Keratinocyte (primary cell): ENCODE measurements at regions not wholly inside any gene's neighbourhood (a gene's known extent, or its start where the extent isn't known, plus 50 kb on each side); places are given as distances from the start of the nearest gene placed in this dataset.

Source experiments
- DNase-seq: peaks from one replicate; pipeline ENCODE4 v3.0.0-alpha.2; 2011; ENCODE audit warnings: low read depth, missing footprints, low spot score
- FAIRE-seq: peaks from 2 replicates; lab custom pipeline; 2011; peaks lifted over from hg19 to GRCh38; lab: Jason Lieb, UNC
- H2AFZ ChIP-seq: 2 replicates; pipeline ENCODE4 v1.6.0; 2012; ENCODE audit warnings: low read length, control low read depth, inconsistent platforms; ENCODE audit not compliant: control insufficient read depth
- H3K27ac ChIP-seq: 2 replicates; pipeline ENCODE4 v1.5.1; 2011; ENCODE audit warnings: low read length; ENCODE audit not compliant: control insufficient read depth, insufficient read depth
- H3K27me3 ChIP-seq: 3 replicates; pipeline ENCODE4 v1.6.0; 2011; ENCODE audit warnings: low read length; ENCODE audit not compliant: control insufficient read depth, insufficient read depth; ENCODE audit errors: extremely low read depth
- H3K36me3 ChIP-seq, 2 experiments: 2 replicates in 1 of 2; 3 replicates in 1 of 2; pipeline ENCODE4 v1.5.1; 2011; ENCODE audit warnings: low read length in 2 of 2, mild to moderate bottlenecking in 1 of 2; ENCODE audit not compliant: control insufficient read depth in 2 of 2, insufficient read depth in 2 of 2; ENCODE audit errors: extremely low read depth in 1 of 2
- H3K4me1 ChIP-seq: 3 replicates; pipeline ENCODE4 v1.5.1; 2011; ENCODE audit warnings: low read length; ENCODE audit not compliant: control insufficient read depth, insufficient read depth; ENCODE audit errors: extremely low read depth
- H3K4me2 ChIP-seq: 3 replicates; pipeline ENCODE4 v1.6.0; 2011; ENCODE audit warnings: low read depth, low read length; ENCODE audit not compliant: control insufficient read depth, insufficient read depth; ENCODE audit errors: extremely low read depth
- H3K4me3 ChIP-seq, 3 experiments: fragments of 200-600 bp in 1 of 3; sonication (generic) in 1 of 3; 2 replicates in 2 of 3; 3 replicates in 1 of 3; pipeline ENCODE4 v1.5.1; 2011 to 2016; ENCODE audit warnings: low read length in 3 of 3, mild to moderate bottlenecking in 3 of 3, control low read depth in 2 of 3, inconsistent platforms in 1 of 3, low read depth in 1 of 3, mixed read lengths in 1 of 3, mixed run types in 1 of 3, moderate library complexity in 1 of 3; ENCODE audit not compliant: control insufficient read depth in 2 of 3, insufficient read depth in 2 of 3; ENCODE audit errors: extremely low read depth in 1 of 3
- H3K79me2 ChIP-seq: 2 replicates; pipeline ENCODE4 v1.6.0; 2012; ENCODE audit warnings: low read length; ENCODE audit not compliant: control insufficient read depth, insufficient read depth
- H3K9ac ChIP-seq: 3 replicates; pipeline ENCODE4 v1.6.0; 2011; ENCODE audit warnings: low read length; ENCODE audit not compliant: control insufficient read depth, insufficient read depth; ENCODE audit errors: extremely low read depth
- H3K9me1 ChIP-seq: 3 replicates; pipeline ENCODE4 v1.6.0; 2011; ENCODE audit warnings: low read length; ENCODE audit not compliant: control insufficient read depth, insufficient read depth; ENCODE audit errors: extremely low read depth
- H3K9me3 ChIP-seq: 2 replicates; pipeline ENCODE4 v1.5.1; 2012; ENCODE audit warnings: low read depth, low read length; ENCODE audit not compliant: control insufficient read depth
- H4K20me1 ChIP-seq: 3 replicates; pipeline ENCODE4 v1.6.0; 2011; ENCODE audit warnings: low read length; ENCODE audit not compliant: control insufficient read depth, insufficient read depth; ENCODE audit errors: extremely low read depth
- EZH2 ChIP-seq: IDR thresholded peaks from one replicate; pipeline ENCODE4 v1.6.1; 2012; ENCODE audit warnings: inconsistent platforms, mild to moderate bottlenecking, low read length, moderate library complexity
- dilution Hi-C: fragments of 300-500 bp; cut with MboI; formaldehyde crosslinking; loops from one replicate; pipeline ENCODE4 v1.7.0; 2020; ENCODE audit warnings: low sequenced_read_pairs; ENCODE audit not compliant: extremely low pct_ligation_motif_present
- TF ChIP-seq, protein P1 (sequence below), 3 experiments: IDR thresholded peaks in 1 of 3; conservative IDR thresholded peaks in 1 of 3; optimal IDR thresholded peaks in 1 of 3; 2 replicates in 2 of 3; 3 replicates in 1 of 3; pipeline versions ENCODE3 to v1.5.1; 2011; ENCODE audit warnings: low read length in 3 of 3, mild to moderate bottlenecking in 3 of 3, moderate library complexity in 2 of 3, control low read depth in 1 of 3, inconsistent platforms in 1 of 3; ENCODE audit not compliant: insufficient read depth in 2 of 3; ENCODE audit errors: extremely low read depth in 1 of 3

DNA sequence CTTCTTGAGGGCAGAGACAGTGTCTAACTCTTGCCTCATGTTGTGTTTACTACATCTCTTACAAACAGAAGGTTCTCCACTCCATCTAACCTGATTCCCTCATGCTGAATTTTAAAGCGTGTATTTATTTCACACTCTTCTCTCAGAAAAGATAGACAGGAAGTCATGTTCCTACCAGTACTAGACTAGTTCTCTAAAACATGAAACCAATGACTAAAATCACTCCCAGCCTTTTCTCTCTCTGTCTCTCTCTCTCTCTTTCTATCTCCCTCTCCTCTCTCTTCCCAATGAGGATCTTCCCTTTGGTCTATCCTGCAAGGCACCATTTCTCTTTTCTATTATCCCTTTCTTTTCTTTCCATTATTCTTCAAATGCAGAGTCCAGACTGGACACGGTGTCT is 391.9 kb upstream of the CADM1 start:
- FAIRE-seq (no peak), DNase-seq (no peak)
- Histone ChIP-seq H3K79me2 (no peaks in the 10 kb centered on the region), H2AFZ (no peak overlapping the region), H3K4me1 (no peaks in the 10 kb centered on the region), H3K27me3 (no peaks in the 10 kb centered on the region), H3K9ac (no peak overlapping the region), H3K4me2 (no peak overlapping the region), H3K27ac (no peak overlapping the region), H3K9me1 (no peaks in the 10 kb centered on the region), H3K4me3 (no peak overlapping the region), H4K20me1 (no peaks in the 10 kb centered on the region), H3K36me3 (no peaks in the 10 kb centered on the region), H3K9me3 (no peaks in the 10 kb centered on the region)
- dilution Hi-C loops = no loop called here
- no peak for TF ChIP-seq EZH2
- TF ChIP-seq, protein P1, sequence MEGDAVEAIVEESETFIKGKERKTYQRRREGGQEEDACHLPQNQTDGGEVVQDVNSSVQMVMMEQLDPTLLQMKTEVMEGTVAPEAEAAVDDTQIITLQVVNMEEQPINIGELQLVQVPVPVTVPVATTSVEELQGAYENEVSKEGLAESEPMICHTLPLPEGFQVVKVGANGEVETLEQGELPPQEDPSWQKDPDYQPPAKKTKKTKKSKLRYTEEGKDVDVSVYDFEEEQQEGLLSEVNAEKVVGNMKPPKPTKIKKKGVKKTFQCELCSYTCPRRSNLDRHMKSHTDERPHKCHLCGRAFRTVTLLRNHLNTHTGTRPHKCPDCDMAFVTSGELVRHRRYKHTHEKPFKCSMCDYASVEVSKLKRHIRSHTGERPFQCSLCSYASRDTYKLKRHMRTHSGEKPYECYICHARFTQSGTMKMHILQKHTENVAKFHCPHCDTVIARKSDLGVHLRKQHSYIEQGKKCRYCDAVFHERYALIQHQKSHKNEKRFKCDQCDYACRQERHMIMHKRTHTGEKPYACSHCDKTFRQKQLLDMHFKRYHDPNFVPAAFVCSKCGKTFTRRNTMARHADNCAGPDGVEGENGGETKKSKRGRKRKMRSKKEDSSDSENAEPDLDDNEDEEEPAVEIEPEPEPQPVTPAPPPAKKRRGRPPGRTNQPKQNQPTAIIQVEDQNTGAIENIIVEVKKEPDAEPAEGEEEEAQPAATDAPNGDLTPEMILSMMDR (optimal IDR thresholded peaks at IDR 0.05 in 1 of 3, IDR thresholded peaks at IDR 0.05 in 1 of 3, conservative IDR thresholded peaks at IDR 0.05 in 1 of 3; ENCODE audit: extremely low read depth in 1 of 3, insufficient read depth in 2 of 3, low read length in 3 of 3) = no peak

DNA sequence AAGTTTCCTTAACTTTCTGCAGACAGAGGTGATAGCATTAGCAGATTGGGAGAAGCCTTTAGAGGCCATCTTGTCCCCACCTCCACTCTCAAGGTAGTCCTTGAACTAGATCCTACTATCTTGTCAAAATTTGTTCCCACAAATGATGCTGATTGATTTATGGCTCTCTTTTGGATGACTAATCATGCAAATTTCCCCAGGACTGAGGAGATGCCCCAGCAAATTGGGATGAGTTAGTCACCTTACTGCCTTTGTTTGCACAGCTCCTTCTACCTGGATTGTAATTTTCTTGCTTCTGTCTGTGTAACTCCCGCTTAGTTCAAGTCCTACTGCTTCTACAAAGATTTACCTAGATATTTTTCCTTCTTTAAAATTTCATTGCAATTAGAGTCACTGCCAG is 391.4 kb upstream of the CADM1 start:
- no peak overlapping the region for H3K4me3 ChIP-seq
- DNase-seq (no peak), FAIRE-seq (no peak)
- no peak overlapping the region for H3K9ac ChIP-seq
- no peak overlapping the region for H3K4me2 ChIP-seq
- TF ChIP-seq EZH2 = no peak
- TF ChIP-seq, protein P1 (optimal IDR thresholded peaks at IDR 0.05 in 1 of 3, IDR thresholded peaks at IDR 0.05 in 1 of 3, conservative IDR thresholded peaks at IDR 0.05 in 1 of 3; ENCODE audit: extremely low read depth in 1 of 3, insufficient read depth in 2 of 3, low read length in 3 of 3) = no peak
- H3K36me3 ChIP-seq = no peaks in the 10 kb centered on the region
- no peaks in the 10 kb centered on the region for H4K20me1 ChIP-seq
- H3K79me2 ChIP-seq = no peaks in the 10 kb centered on the region
- H3K9me3 ChIP-seq = no peaks in the 10 kb centered on the region
- H3K27ac ChIP-seq = no peak overlapping the region
- dilution Hi-C loops = no loop called here
- H3K27me3 ChIP-seq = no peaks in the 10 kb centered on the region
- H3K9me1 ChIP-seq = no peaks in the 10 kb centered on the region
- H3K4me1 ChIP-seq = no peaks in the 10 kb centered on the region
- H2AFZ ChIP-seq = no peak overlapping the region
